M059J (cell line): ENCODE measurements at regions not wholly inside any gene's neighbourhood (a gene's known extent, or its start where the extent isn't known, plus 50 kb on each side); places are given as distances from the start of the nearest gene placed in this dataset.
"Not testable (repeated sequence)": the region's sequence is repeated elsewhere in the genome, so short reads cannot be mapped to it uniquely, and the experiment has no call there.

ENCODE experiments used
- DNase-seq: peaks from one replicate; pipeline ENCODE4 v3.0.0-alpha.2; 2012; ENCODE audit warnings: low read depth

- DNase-seq = peak; percentile 85
These were observed 492.0 kb upstream of the MARCKS start for GRCh38 chr6:113365191-113365590.

GRCh38 chr6:113366505-113366904 lies 490.6 kb upstream of the MARCKS start:
- DNase-seq = no peak

GRCh38 chr6:113370508-113371502 lies 486.3 kb upstream of the MARCKS start:
- DNase-seq = no peak

- DNase-seq = not testable (repeated sequence)
These were observed 481.7 kb upstream of the MARCKS start for GRCh38 chr6:113375466-113375865.

GRCh38 chr6:113375950-113376846 lies 480.9 kb upstream of the MARCKS start:
- DNase-seq = peak; percentile 84

- no peak for DNase-seq
These were observed 480.3 kb upstream of the MARCKS start for GRCh38 chr6:113376847-113377165.

GRCh38 chr6:113377362-113377942 lies 479.7 kb upstream of the MARCKS start:
- no peak for DNase-seq

GRCh38 chr6:113380591-113380990 lies 476.6 kb upstream of the MARCKS start:
- DNase-seq = no peak

- no peak for DNase-seq
These were observed 475.9 kb upstream of the MARCKS start for GRCh38 chr6:113381232-113381631.

GRCh38 chr6:113381959-113382358 lies 475.2 kb upstream of the MARCKS start:
- peak; percentile 65 for DNase-seq

GRCh38 chr6:113383701-113384100 lies 473.4 kb upstream of the MARCKS start:
- DNase-seq = no peak

- no peak for DNase-seq
These were observed 472.1 kb upstream of the MARCKS start for GRCh38 chr6:113385020-113385431.

- DNase-seq = no peak
These were observed 468.1 kb upstream of the MARCKS start for GRCh38 chr6:113388996-113389395.

GRCh38 chr6:113392551-113393055 lies 464.5 kb upstream of the MARCKS start:
- peak; percentile 54 for DNase-seq

- DNase-seq = no peak
These were observed 462.9 kb upstream of the MARCKS start for GRCh38 chr6:113394216-113394615.

- DNase-seq = no peak
These were observed 462.4 kb upstream of the MARCKS start for GRCh38 chr6:113394729-113395128.

GRCh38 chr6:113396730-113397129 lies 460.4 kb upstream of the MARCKS start:
- no peak for DNase-seq

- no peak for DNase-seq
These were observed 459.9 kb upstream of the MARCKS start for GRCh38 chr6:113397236-113397635.

- DNase-seq = no peak
These were observed 455.9 kb upstream of the MARCKS start for GRCh38 chr6:113401231-113401630.

- no peak for DNase-seq
These were observed 454.6 kb upstream of the MARCKS start for GRCh38 chr6:113402544-113402943.

- DNase-seq = no peak
These were observed 453.1 kb upstream of the MARCKS start for GRCh38 chr6:113403966-113404595.
